ENCODE measurements at regions not wholly inside any gene's neighbourhood (a gene's known extent, or its start where the extent isn't known, plus 50 kb on each side); places are given as distances from the start of the nearest gene placed in this dataset.

GRCh38 chr6:168890306-168890980 is 363.2 kb downstream of the THBS2 start:
- no peak for DNase-seq
- no peak for TF ChIP-seq EP300 (IDR thresholded peaks at IDR 0.05)
- TF ChIP-seq POLR2AphosphoS5 (IDR thresholded peaks at IDR 0.05) = no peak
- Histone ChIP-seq H3K9me3 (no peaks in the 10 kb centered on the region), H3K27me3 (no peaks in the 10 kb centered on the region), H3K4me3 (no peak overlapping the region), H3K27ac (no peak overlapping the region), H3K4me1 (peaks cover 3 to 9% (median 7%) of the 10 kb centered on the region in 4 donors), H3K36me3 (no peaks in the 10 kb centered on the region)
- intact Hi-C loops (cut with DNase I; ENCODE audit: low total_unique reads) = no loop called here
- 83 to 87% (median 85%) methylated on average over 26 of the region's 26 CpGs for WGBS, 5 donors

GRCh38 chr6:168888786-168889345 is 364.8 kb downstream of the THBS2 start:
- TF ChIP-seq EP300 (IDR thresholded peaks at IDR 0.05) (no peak), POLR2A (IDR thresholded peaks at IDR 0.05) (no peak), POLR2AphosphoS5 (IDR thresholded peaks at IDR 0.05) (no peak), CTCF (IDR thresholded peaks at IDR 0.05) (no peak)
- intact Hi-C loops (cut with DNase I; ENCODE audit: low total_unique reads) = no loop called here

GRCh38 chr6:168888102-168888501 is 365.5 kb downstream of the THBS2 start:
- Histone ChIP-seq H3K9me3 (no peaks in the 10 kb centered on the region), H3K27ac (no peak overlapping the region), H3K4me1 (peaks cover 0 to 9% (median 2%) of the 10 kb centered on the region in 4 donors), H3K4me3 (no peak overlapping the region), H3K27me3 (peaks cover 0 to 4% (median 3%) of the 10 kb centered on the region in 3 donors), H3K36me3 (no peaks in the 10 kb centered on the region)
- TF ChIP-seq EP300 (IDR thresholded peaks at IDR 0.05) (no peak), POLR2A (IDR thresholded peaks at IDR 0.05) (no peak), POLR2AphosphoS5 (IDR thresholded peaks at IDR 0.05) (no peak), CTCF (IDR thresholded peaks at IDR 0.05) (no peak)
- no peak for DNase-seq
- intact Hi-C loops (cut with DNase I; ENCODE audit: low total_unique reads) = no loop called here
- WGBS, 5 donors = 89 to 97% (median 92%) methylated on average over 11 of the region's 11 CpGs

More at GRCh38 chr6:168888786-168889345, 364.8 kb downstream of the THBS2 start:
- no peak overlapping the region for H3K4me3 ChIP-seq
- no peak for DNase-seq
- WGBS, 5 donors = 83 to 91% (median 90%) methylated on average over 18 of the region's 18 CpGs
- peaks cover 0 to 9% (median 2%) of the 10 kb centered on the region in 4 donors for H3K4me1 ChIP-seq
- H3K9me3 ChIP-seq = no peaks in the 10 kb centered on the region
- no peak overlapping the region for H3K27ac ChIP-seq
- peaks cover 0 to 4% (median 3%) of the 10 kb centered on the region in 3 donors for H3K27me3 ChIP-seq
- no peaks in the 10 kb centered on the region for H3K36me3 ChIP-seq

DNA sequence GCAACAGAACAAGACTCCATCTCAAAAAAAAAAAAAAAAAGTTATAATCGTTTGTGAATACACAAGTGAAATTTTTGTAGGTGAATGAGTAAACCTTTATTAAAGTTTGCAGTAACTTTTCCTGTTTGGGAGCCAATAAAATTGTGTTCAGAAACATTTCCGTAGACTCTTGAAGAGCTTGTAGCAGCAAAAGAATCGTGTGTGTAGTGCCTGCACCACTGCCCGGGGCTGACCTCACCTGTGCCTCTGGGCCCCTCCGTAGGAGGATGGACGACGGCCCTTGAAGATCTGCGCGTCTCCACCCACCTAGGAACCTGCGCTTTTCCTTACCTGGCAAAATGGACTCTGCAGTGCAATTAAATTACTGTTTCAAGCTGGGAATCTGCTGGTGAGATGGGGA is 366.0 kb downstream of the THBS2 start:
- no peak overlapping the region for H3K27ac ChIP-seq
- H3K9me3 ChIP-seq = no peaks in the 10 kb centered on the region
- 86 to 89% (median 87%) methylated on average over 10 of the region's 10 CpGs for WGBS, 5 donors
- intact Hi-C loops (cut with DNase I; ENCODE audit: low total_unique reads) = no loop called here
- H3K4me1 ChIP-seq = peaks cover 0 to 9% (median 2%) of the 10 kb centered on the region in 4 donors
- TF ChIP-seq POLR2A (IDR thresholded peaks at IDR 0.05) = no peak
- TF ChIP-seq EP300 (IDR thresholded peaks at IDR 0.05) = no peak
- TF ChIP-seq CTCF (IDR thresholded peaks at IDR 0.05) = no peak
- TF ChIP-seq POLR2AphosphoS5 (IDR thresholded peaks at IDR 0.05) = no peak
- peaks cover 0 to 4% (median 3%) of the 10 kb centered on the region in 3 donors for H3K27me3 ChIP-seq
- H3K36me3 ChIP-seq = no peaks in the 10 kb centered on the region
- no peak overlapping the region for H3K4me3 ChIP-seq
- no peak for DNase-seq

- WGBS, 5 donors = 36 to 61% (median 42%) methylated on average over 12 of the region's 12 CpGs
- Histone ChIP-seq H3K4me3 (no peak overlapping the region), H3K9me3 (no peaks in the 10 kb centered on the region), H3K27me3 (peaks cover 0 to 4% (median 3%) of the 10 kb centered on the region in 3 donors), H3K27ac (no peak overlapping the region), H3K4me1 (peaks cover 0 to 9% (median 2%) of the 10 kb centered on the region in 4 donors), H3K36me3 (no peaks in the 10 kb centered on the region)
- DNase-seq = peak in 1 of 2 donors; percentile 48
- no peak for TF ChIP-seq POLR2AphosphoS5 (IDR thresholded peaks at IDR 0.05)
- TF ChIP-seq POLR2A (IDR thresholded peaks at IDR 0.05) = no peak
- no peak for TF ChIP-seq CTCF (IDR thresholded peaks at IDR 0.05)
- intact Hi-C loops (cut with DNase I; ENCODE audit: low total_unique reads) = no loop called here
These were observed 366.7 kb downstream of the THBS2 start for GRCh38 chr6:168886964-168887363.

Data from stomach (tissue), 8 donors.